ENCODE measurements at regions not wholly inside any gene's neighbourhood (a gene's known extent, or its start where the extent isn't known, plus 50 kb on each side); places are given as distances from the start of the nearest gene placed in this dataset.

GRCh38 chr14:44131861-44132260 lies 375.2 kb downstream of the FSCB start:
- no TSS peak for BruUV-seq (replicated peaks)
- no peaks in the 10 kb centered on the region for H3K4me1 ChIP-seq (ENCODE audit: insufficient read depth, low read length)
- no peaks in the 10 kb centered on the region for H3F3A ChIP-seq (ENCODE audit: low read length, unreplicated experiment)
- CTCF ChIA-PET: no interaction called here
- no peaks in the 10 kb centered on the region for H3K9me3 ChIP-seq (ENCODE audit: low read length)
- no peak overlapping the region for H2AFZ ChIP-seq (ENCODE audit: low read length)
- ATAC-seq (no peak), DNase-seq (no peak)
- no peaks in the 10 kb centered on the region for H3K9me2 ChIP-seq (replicated peaks; ENCODE audit: low read length)
- intact Hi-C loops (cut with micrococcal nuclease): no loop called here
- no peaks in the 10 kb centered on the region for H3K79me2 ChIP-seq (ENCODE audit: low read length)
- TF ChIP-seq EZH2phosphoT487 (IDR thresholded peaks at IDR 0.05; ENCODE audit: borderline replicate concordance, low read length) (no peak), EZH2 (IDR thresholded peaks at IDR 0.05; ENCODE audit: low read length, unreplicated experiment) (no peak)
- TF ChIP-seq, protein P1, sequence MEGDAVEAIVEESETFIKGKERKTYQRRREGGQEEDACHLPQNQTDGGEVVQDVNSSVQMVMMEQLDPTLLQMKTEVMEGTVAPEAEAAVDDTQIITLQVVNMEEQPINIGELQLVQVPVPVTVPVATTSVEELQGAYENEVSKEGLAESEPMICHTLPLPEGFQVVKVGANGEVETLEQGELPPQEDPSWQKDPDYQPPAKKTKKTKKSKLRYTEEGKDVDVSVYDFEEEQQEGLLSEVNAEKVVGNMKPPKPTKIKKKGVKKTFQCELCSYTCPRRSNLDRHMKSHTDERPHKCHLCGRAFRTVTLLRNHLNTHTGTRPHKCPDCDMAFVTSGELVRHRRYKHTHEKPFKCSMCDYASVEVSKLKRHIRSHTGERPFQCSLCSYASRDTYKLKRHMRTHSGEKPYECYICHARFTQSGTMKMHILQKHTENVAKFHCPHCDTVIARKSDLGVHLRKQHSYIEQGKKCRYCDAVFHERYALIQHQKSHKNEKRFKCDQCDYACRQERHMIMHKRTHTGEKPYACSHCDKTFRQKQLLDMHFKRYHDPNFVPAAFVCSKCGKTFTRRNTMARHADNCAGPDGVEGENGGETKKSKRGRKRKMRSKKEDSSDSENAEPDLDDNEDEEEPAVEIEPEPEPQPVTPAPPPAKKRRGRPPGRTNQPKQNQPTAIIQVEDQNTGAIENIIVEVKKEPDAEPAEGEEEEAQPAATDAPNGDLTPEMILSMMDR (conservative IDR thresholded peaks at IDR 0.05; ENCODE audit: low read depth, low read length): no peak
- H3K27ac ChIP-seq (ENCODE audit: low read length): no peak overlapping the region
- POLR2A ChIA-PET (ENCODE audit: unreplicated experiment): no interaction called here
- H4K20me1 ChIP-seq (ENCODE audit: low read length): no peaks in the 10 kb centered on the region
- H3K9ac ChIP-seq (ENCODE audit: low read length): no peak overlapping the region
- no peak overlapping the region for H3K4me2 ChIP-seq (ENCODE audit: low read length)
- H3K36me3 ChIP-seq (ENCODE audit: low read depth, low read length): no peaks in the 10 kb centered on the region
- H3K27me3 ChIP-seq (ENCODE audit: low read length): no peaks in the 10 kb centered on the region
- no peak overlapping the region for H3K4me3 ChIP-seq (ENCODE audit: low read length)

DNA sequence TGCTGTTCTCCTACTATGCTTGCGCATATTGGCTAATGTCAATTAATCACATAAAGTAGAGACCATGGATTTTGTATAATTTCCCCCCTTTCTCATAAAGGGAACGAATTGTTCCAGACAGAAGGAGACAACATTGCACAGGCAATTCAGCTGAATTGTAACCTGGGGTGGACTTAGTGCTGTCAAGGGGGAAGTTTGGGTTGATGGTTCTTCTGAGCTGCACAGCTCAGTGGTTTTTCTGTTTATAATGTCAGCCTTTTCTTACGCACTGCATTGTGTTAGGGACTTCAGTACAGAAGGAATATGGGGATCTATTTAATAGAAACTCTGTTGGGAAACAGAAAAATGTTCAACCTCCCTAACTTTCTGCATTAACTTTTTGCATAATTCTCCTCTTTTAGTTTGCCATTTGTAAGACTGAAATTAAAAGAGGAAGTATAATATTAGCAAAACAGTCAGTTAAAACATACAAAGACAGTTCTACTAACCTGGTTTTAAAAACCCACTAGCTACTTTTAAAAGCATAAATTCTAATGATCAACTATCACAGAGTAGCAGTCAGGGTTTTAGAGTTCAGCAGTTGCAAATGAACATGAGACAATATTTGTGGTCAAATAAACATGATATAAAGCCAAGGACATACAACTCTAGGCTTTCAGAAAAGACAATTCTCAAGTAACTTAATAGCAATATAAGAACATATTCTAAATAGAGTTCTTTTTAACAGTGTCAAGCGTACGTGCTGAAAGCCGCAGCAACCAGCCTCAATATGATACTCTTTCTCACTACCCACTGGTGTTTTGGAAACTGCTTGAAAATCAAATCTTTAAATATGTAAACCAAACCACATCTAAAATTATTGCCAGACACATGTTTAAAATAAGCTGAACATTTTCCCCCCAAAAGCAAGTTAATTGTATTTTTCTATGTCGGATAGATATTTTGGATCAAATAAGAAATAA lies 393.0 kb downstream of the FSCB start:
- H3K9me3 ChIP-seq (ENCODE audit: low read length): no peaks in the 10 kb centered on the region
- no peak for ATAC-seq
- H3K4me1 ChIP-seq (ENCODE audit: insufficient read depth, low read length): no peaks in the 10 kb centered on the region
- no peak overlapping the region for H3K4me3 ChIP-seq (ENCODE audit: low read length)
- no peak for TF ChIP-seq EZH2 (IDR thresholded peaks at IDR 0.05; ENCODE audit: low read length, unreplicated experiment)
- TF ChIP-seq EZH2phosphoT487 (IDR thresholded peaks at IDR 0.05; ENCODE audit: borderline replicate concordance, low read length): no peak
- TF ChIP-seq, protein P1 (conservative IDR thresholded peaks at IDR 0.05; ENCODE audit: low read depth, low read length): no peak
- DNase-seq: no peak
- no TSS peak for BruUV-seq (replicated peaks)
- H3K79me2 ChIP-seq (ENCODE audit: low read length): no peaks in the 10 kb centered on the region
- H3K9ac ChIP-seq (ENCODE audit: low read length): no peak overlapping the region
- H3K4me2 ChIP-seq (ENCODE audit: low read length): no peak overlapping the region
- ChIA-PET POLR2A (ENCODE audit: unreplicated experiment) (no interaction called here), CTCF (no interaction called here)
- no peaks in the 10 kb centered on the region for H3K36me3 ChIP-seq (ENCODE audit: low read depth, low read length)
- intact Hi-C loops (cut with micrococcal nuclease): no loop called here
- no peaks in the 10 kb centered on the region for H4K20me1 ChIP-seq (ENCODE audit: low read length)
- no peaks in the 10 kb centered on the region for H3K9me2 ChIP-seq (replicated peaks; ENCODE audit: low read length)
- H3K27me3 ChIP-seq (ENCODE audit: low read length): no peaks in the 10 kb centered on the region
- no peak overlapping the region for H3K27ac ChIP-seq (ENCODE audit: low read length)
- no peak overlapping the region for H2AFZ ChIP-seq (ENCODE audit: low read length)
- H3F3A ChIP-seq (ENCODE audit: low read length, unreplicated experiment): no peaks in the 10 kb centered on the region

Measured in PC-3 (cell line).